ENCODE measurements at regions not wholly inside any gene's neighbourhood (a gene's known extent, or its start where the extent isn't known, plus 50 kb on each side); places are given as distances from the start of the nearest gene placed in this dataset.

DNA sequence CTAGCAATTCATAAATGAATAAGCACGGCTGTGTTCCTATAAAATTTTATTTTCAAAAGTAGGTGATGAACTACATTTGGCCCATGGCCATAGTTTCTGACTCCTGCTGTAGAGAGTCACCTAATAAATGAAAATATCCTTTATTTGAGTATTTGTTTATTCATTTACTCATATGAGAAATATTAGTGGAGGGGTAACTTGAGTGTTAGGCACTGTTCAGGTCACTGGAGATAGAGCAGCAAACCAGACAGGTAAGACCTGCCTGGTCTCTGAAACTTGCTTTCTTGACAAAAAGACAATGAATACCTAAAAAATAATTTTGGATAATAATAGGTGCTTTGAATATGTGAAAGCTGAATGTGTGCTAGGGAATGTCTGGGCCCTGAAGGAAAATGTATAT lies 68.8 kb downstream of the YIPF5 start:
- Histone ChIP-seq H3K36me3 (ENCODE audit: control insufficient read depth, insufficient read depth, low read length) (no peaks in the 10 kb centered on the region), H3K27ac (ENCODE audit: low read length) (no peak overlapping the region), H3K4me3 (ENCODE audit: low read length) (no peak overlapping the region), H3K4me1 (ENCODE audit: control insufficient read depth, insufficient read depth, low read length) (no peaks in the 10 kb centered on the region), H3K9me3 (replicated peaks; ENCODE audit: control insufficient read depth, low read depth, low read length) (no peaks in the 10 kb centered on the region), H3K27me3 (ENCODE audit: control insufficient read depth, insufficient read depth, low read length) (no peaks in the 10 kb centered on the region)
- no peak for DNase-seq
- no CpG with 5 or more reads among the region's 1 CpG for WGBS (ENCODE audit: insufficient coverage)

DNA sequence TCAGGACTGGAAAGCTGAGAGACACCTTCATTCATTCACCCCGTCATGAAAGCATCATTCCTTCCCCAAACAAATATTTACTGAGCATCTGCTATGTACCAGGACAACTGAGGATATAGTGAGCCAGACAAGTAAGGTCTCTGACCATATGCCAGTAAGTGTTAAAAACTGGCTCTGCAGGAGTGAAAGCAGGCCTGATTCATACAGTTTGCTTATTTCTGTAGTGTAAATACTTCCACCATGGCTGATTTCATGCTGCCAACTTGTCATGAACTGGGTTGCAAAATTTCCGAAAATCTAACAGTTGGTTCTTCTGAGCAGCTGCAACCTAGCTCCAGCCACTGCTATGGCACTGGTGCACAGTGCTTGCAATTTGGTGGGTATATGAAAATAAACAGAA lies 68.1 kb downstream of the YIPF5 start:
- no peak overlapping the region for H3K4me3 ChIP-seq (ENCODE audit: low read length)
- DNase-seq = no peak
- H3K27ac ChIP-seq (ENCODE audit: low read length) = no peak overlapping the region
- WGBS (ENCODE audit: insufficient coverage) = 88% methylated on average over 1 of the region's 2 CpGs
- H3K36me3 ChIP-seq (ENCODE audit: control insufficient read depth, insufficient read depth, low read length) = no peaks in the 10 kb centered on the region
- no peaks in the 10 kb centered on the region for H3K9me3 ChIP-seq (replicated peaks; ENCODE audit: control insufficient read depth, low read depth, low read length)
- no peaks in the 10 kb centered on the region for H3K4me1 ChIP-seq (ENCODE audit: control insufficient read depth, insufficient read depth, low read length)
- H3K27me3 ChIP-seq (ENCODE audit: control insufficient read depth, insufficient read depth, low read length) = no peaks in the 10 kb centered on the region

DNA sequence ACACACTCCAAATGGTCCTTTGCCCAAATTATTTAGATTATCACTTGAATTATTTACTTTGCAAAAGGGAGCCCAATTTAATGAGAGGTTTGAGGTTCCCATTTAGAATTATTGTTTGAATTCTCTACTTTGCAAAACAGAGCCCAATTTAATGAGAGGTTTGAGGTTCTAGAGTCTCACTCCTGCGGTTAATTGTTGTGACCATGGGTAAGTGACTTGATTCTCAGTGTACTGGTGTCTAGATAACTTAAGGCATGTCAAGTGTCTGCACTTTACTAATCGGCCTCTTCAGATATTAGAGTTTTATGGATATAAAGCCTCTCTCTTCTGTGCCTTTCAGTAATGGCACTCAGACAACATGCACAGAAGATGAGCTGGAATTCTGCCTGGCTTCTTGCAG lies 67.5 kb downstream of the YIPF5 start:
- no peaks in the 10 kb centered on the region for H3K27me3 ChIP-seq (ENCODE audit: control insufficient read depth, insufficient read depth, low read length)
- no peaks in the 10 kb centered on the region for H3K4me1 ChIP-seq (ENCODE audit: control insufficient read depth, insufficient read depth, low read length)
- no peaks in the 10 kb centered on the region for H3K9me3 ChIP-seq (replicated peaks; ENCODE audit: control insufficient read depth, low read depth, low read length)
- no peaks in the 10 kb centered on the region for H3K36me3 ChIP-seq (ENCODE audit: control insufficient read depth, insufficient read depth, low read length)
- WGBS (ENCODE audit: insufficient coverage) = no CpG with 5 or more reads among the region's 2 CpGs
- no peak overlapping the region for H3K4me3 ChIP-seq (ENCODE audit: low read length)
- DNase-seq = no peak
- no peak overlapping the region for H3K27ac ChIP-seq (ENCODE audit: low read length)

DNA sequence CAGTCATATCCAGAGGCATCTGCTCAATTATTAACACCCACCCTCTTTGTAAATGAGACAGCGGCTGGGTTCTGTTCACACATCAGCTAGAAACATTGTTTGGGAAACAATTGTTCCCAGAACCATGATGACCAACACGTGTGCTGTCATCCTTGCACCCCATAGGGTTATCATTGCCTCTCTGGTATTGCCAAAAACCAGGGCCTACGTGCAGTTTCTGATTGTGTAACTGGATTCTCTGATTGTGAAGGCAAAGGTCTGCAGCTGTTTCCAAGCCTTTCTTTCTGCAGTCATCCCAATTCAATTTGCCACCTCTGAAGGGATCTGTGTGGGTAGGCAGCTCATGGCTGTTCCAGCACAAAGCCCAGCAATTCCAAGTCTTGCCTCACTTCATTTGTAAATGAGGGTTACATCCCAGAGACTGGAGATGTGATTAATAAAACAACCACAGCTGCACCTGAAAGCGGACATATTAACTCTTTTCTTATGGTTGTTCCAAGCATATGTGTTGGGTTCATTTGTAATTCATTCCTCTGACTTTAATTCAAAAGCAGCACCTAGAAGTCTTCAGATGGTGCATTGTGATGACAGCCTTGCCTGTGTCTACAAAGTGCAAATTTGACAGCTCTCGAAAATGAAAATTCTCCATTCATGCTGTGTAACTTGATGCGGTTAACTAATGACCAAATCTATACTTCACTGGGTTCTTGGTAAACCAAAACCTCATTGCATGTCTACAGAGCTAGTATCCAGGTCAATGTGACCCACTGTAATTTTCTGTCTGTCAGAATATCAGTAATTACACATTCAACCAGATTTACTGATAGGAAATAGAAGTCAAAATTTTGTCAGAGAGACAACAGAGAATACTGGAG lies 66.6 kb downstream of the YIPF5 start:
- no peaks in the 10 kb centered on the region for H3K27me3 ChIP-seq (ENCODE audit: control insufficient read depth, insufficient read depth, low read length)
- H3K4me3 ChIP-seq (ENCODE audit: low read length) = no peak overlapping the region
- DNase-seq = no peak
- H3K9me3 ChIP-seq (replicated peaks; ENCODE audit: control insufficient read depth, low read depth, low read length) = no peaks in the 10 kb centered on the region
- no peaks in the 10 kb centered on the region for H3K4me1 ChIP-seq (ENCODE audit: control insufficient read depth, insufficient read depth, low read length)
- no peak overlapping the region for H3K27ac ChIP-seq (ENCODE audit: low read length)
- whole genome bisulfite sequencing (ENCODE audit: insufficient coverage) = 92% methylated on average over 3 of the region's 6 CpGs
- no peaks in the 10 kb centered on the region for H3K36me3 ChIP-seq (ENCODE audit: control insufficient read depth, insufficient read depth, low read length)

DNA sequence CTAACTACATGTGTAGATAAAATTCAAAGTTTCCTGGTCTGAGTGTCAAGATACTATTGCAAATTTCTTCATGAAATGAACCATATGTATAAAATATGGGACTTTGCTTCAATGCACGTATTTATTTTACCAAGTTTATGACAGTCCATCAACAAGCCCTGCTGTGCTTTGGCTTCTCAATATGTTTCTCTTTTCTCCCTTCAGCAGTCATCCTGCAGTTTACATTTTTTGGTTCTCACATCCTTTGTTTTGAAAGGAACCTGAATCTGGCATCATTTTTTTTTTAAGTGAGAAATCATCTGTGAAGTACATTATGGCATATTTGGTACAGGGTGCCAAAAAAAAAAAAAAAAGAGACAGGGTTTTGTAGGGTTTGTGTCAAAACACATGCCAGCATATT lies 65.1 kb downstream of the YIPF5 start:
- WGBS (ENCODE audit: insufficient coverage) = no CpG with 5 or more reads among the region's 1 CpG
- H3K4me1 ChIP-seq (ENCODE audit: control insufficient read depth, insufficient read depth, low read length) = no peaks in the 10 kb centered on the region
- H3K27ac ChIP-seq (ENCODE audit: low read length) = no peak overlapping the region
- no peaks in the 10 kb centered on the region for H3K36me3 ChIP-seq (ENCODE audit: control insufficient read depth, insufficient read depth, low read length)
- no peaks in the 10 kb centered on the region for H3K27me3 ChIP-seq (ENCODE audit: control insufficient read depth, insufficient read depth, low read length)
- no peaks in the 10 kb centered on the region for H3K9me3 ChIP-seq (replicated peaks; ENCODE audit: control insufficient read depth, low read depth, low read length)
- DNase-seq = no peak
- no peak overlapping the region for H3K4me3 ChIP-seq (ENCODE audit: low read length)

DNA sequence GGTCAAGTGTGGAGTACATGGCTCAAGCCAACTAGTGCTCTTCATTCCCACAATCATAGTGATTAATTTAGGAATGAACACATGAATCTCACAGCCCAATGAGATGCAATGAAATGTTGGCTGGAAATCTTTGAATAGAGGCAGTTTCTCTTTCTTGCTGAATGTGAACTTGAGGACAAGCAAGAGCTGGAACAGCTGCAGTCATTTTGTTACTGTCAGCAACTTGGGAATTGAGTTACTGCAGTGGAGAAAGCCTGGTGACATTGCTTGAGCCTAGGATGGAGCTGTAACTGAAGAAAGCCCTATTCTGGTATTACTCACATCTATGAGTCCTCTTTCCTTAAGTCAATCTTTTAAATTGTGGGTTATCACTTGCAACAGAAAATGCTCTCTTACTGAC lies 62.3 kb downstream of the YIPF5 start:
- Histone ChIP-seq H3K27ac (ENCODE audit: low read length) (no peak overlapping the region), H3K4me3 (ENCODE audit: low read length) (no peak overlapping the region), H3K36me3 (ENCODE audit: control insufficient read depth, insufficient read depth, low read length) (no peaks in the 10 kb centered on the region), H3K27me3 (ENCODE audit: control insufficient read depth, insufficient read depth, low read length) (no peaks in the 10 kb centered on the region), H3K4me1 (ENCODE audit: control insufficient read depth, insufficient read depth, low read length) (no peaks in the 10 kb centered on the region), H3K9me3 (replicated peaks; ENCODE audit: control insufficient read depth, low read depth, low read length) (no peaks in the 10 kb centered on the region)
- DNase-seq = peak; percentile 44

Measured in muscle of leg (tissue), 3 donors.